Bronchial epithelial cell (primary cell): ENCODE measurements at regions not wholly inside any gene's neighbourhood (a gene's known extent, or its start where the extent isn't known, plus 50 kb on each side); places are given as distances from the start of the nearest gene placed in this dataset.

Experiments used
- DNase-seq: peaks from one replicate; pipeline ENCODE4 v3.0.0-alpha.2; 2010; ENCODE audit warnings: low read depth
- FAIRE-seq: peaks from 2 replicates; lab custom pipeline; 2011; peaks lifted over from hg19 to GRCh38; lab: Jason Lieb, UNC
- H3K27me3 ChIP-seq: 2 replicates; pipeline ENCODE4 v1.5.1; 2011; ENCODE audit warnings: low read length; ENCODE audit not compliant: control insufficient read depth, insufficient read depth
- H3K36me3 ChIP-seq: 2 replicates; pipeline ENCODE4 v1.5.1; 2011; ENCODE audit warnings: low read length; ENCODE audit not compliant: control insufficient read depth, insufficient read depth
- H3K4me3 ChIP-seq: 2 replicates; pipeline ENCODE4 v1.5.1; 2011; ENCODE audit warnings: mild to moderate bottlenecking, low read depth, low read length, control low read depth
- CTCF ChIP-seq: IDR thresholded peaks from 2 replicates; pipeline ENCODE4 v1.5.1; 2011; ENCODE audit warnings: mild to moderate bottlenecking, moderate library complexity, low read length, control low read depth, inconsistent platforms; ENCODE audit not compliant: insufficient read depth, severe bottlenecking

GRCh38 chr2:176561706-176562105, 292.5 kb downstream of the MTX2 start:
- H3K4me3 ChIP-seq, result no peak overlapping the region
- H3K27me3 ChIP-seq, result no peaks in the 10 kb centered on the region
- FAIRE-seq (no peak), DNase-seq (no peak)
- H3K36me3 ChIP-seq, result no peaks in the 10 kb centered on the region
- no peak for TF ChIP-seq CTCF

- DNase-seq (peak; percentile 80), FAIRE-seq (no peak)
- no peak overlapping the region for H3K4me3 ChIP-seq
- H3K36me3 ChIP-seq, result no peaks in the 10 kb centered on the region
- no peaks in the 10 kb centered on the region for H3K27me3 ChIP-seq
- TF ChIP-seq CTCF, result no peak
These were observed 293.3 kb downstream of the MTX2 start for GRCh38 chr2:176562359-176563078.

- DNase-seq, result no peak
- Histone ChIP-seq H3K36me3 (no peaks in the 10 kb centered on the region), H3K27me3 (no peaks in the 10 kb centered on the region), H3K4me3 (no peak overlapping the region)
- no peak for FAIRE-seq
- TF ChIP-seq CTCF, result no peak
These were observed 296.5 kb downstream of the MTX2 start for GRCh38 chr2:176565641-176566323.

GRCh38 chr2:176566496-176566895, 297.3 kb downstream of the MTX2 start:
- DNase-seq (no peak), FAIRE-seq (no peak)
- Histone ChIP-seq H3K36me3 (no peaks in the 10 kb centered on the region), H3K4me3 (no peak overlapping the region), H3K27me3 (no peaks in the 10 kb centered on the region)
- TF ChIP-seq CTCF, result no peak

GRCh38 chr2:176566961-176567360, 297.7 kb downstream of the MTX2 start:
- no peak overlapping the region for H3K4me3 ChIP-seq
- FAIRE-seq, result no peak
- no peak for TF ChIP-seq CTCF
- no peaks in the 10 kb centered on the region for H3K36me3 ChIP-seq
- no peak for DNase-seq
- H3K27me3 ChIP-seq, result no peaks in the 10 kb centered on the region
